K562 (cell line): ENCODE measurements at regions not wholly inside any gene's neighbourhood (a gene's known extent, or its start where the extent isn't known, plus 50 kb on each side); places are given as distances from the start of the nearest gene placed in this dataset.

Experiments
- ATAC-seq: fragments of 200-7000 bp; cut with Tn5 transposase; 3 replicates; pipeline ENCODE4 v1.9.1; 2020; ENCODE audit warnings: moderate library complexity
- BruUV-seq: library from RNA; stranded (reverse); fragments of 400-500 nt; replicated peaks from 2 replicates; lab custom pipeline; 2021; lab: Mats Ljungman, UMichigan
- CTCF ChIA-PET: fragments of 300-600 bp; formaldehyde crosslinking; extraction: SDS; loops from one replicate; lab custom pipeline; 2021; ENCODE audit warnings: low intra/inter-chr PET ratio; lab: Yijun Ruan, JAX
- POLR2A ChIA-PET: fragments of 300-600, 350-650 bp; sonication (Branson Sonifier 250); formaldehyde crosslinking; extraction: SDS; loops from one replicate; lab custom pipeline; 2021; ENCODE audit warnings: antibody characterized with exemption, inconsistent platforms; lab: Yijun Ruan, JAX
- DNase-seq, 4 experiments: peaks; one replicate each; pipeline versions ENCODE4 v3.0.0 to v3.0.0-alpha.2; 2011 to 2018; ENCODE audit warnings: low spot score in 3 of 4, mixed read lengths in 3 of 4; ENCODE audit errors: extremely low read depth in 1 of 4
- FAIRE-seq: peaks from 2 replicates; lab custom pipeline; 2011; peaks lifted over from hg19 to GRCh38; lab: Jason Lieb, UNC
- H2AFZ ChIP-seq: 2 replicates; pipeline ENCODE4 v1.6.0; 2011; ENCODE audit warnings: low read depth, low read length, control low read depth, inconsistent platforms
- H3K27ac ChIP-seq: fragments of 200-600 bp; 3 replicates; pipeline ENCODE4 v1.8.0; 2011; ENCODE audit warnings: low read depth, mild to moderate bottlenecking, control low read depth, inconsistent platforms, low read length, moderate library complexity, mixed read lengths; ENCODE audit errors: extremely low read depth
- H3K27me3 ChIP-seq, 2 experiments: fragments of 300-600 bp in 1 of 2; 2 replicates in 1 of 2; 3 replicates in 1 of 2; pipeline versions ENCODE4 v1.6.0 to v1.8.0; 2011; ENCODE audit warnings: inconsistent platforms in 2 of 2, low read length in 2 of 2, mild to moderate bottlenecking in 1 of 2, mixed read lengths in 1 of 2, moderate library complexity in 1 of 2; ENCODE audit not compliant: control insufficient read depth in 2 of 2, insufficient read depth in 2 of 2
- H3K36me3 ChIP-seq: fragments of 300-600 bp; 3 replicates; pipeline ENCODE4 v1.8.0; 2011; ENCODE audit warnings: mild to moderate bottlenecking, low read length, inconsistent platforms; ENCODE audit not compliant: control insufficient read depth, insufficient read depth
- H3K4me1 ChIP-seq, 2 experiments: fragments of 200-600 bp in 1 of 2; replicated peaks in 1 of 2; 2 replicates in 1 of 2; 3 replicates in 1 of 2; pipeline versions ENCODE4 v1.5.1 to v1.8.0; 2011; ENCODE audit warnings: inconsistent platforms in 2 of 2, low read length in 2 of 2, mild to moderate bottlenecking in 1 of 2, mixed read lengths in 1 of 2, moderate library complexity in 1 of 2; ENCODE audit not compliant: control insufficient read depth in 2 of 2, insufficient read depth in 2 of 2
- H3K4me2 ChIP-seq: 2 replicates; pipeline ENCODE4 v1.6.1; 2011; ENCODE audit warnings: low read length, control low read depth, inconsistent platforms, mixed read lengths; ENCODE audit not compliant: insufficient read depth
- H3K4me3 ChIP-seq: fragments of 200-600 bp; sonication (generic), shearing (Covaris generic); 2 replicates; pipeline ENCODE4 v1.5.1; 2016; ENCODE audit warnings: control low read depth, inconsistent platforms
- H3K79me2 ChIP-seq: fragments of 200-600 bp; 3 replicates; pipeline ENCODE4 v1.8.0; 2011; ENCODE audit warnings: low read length, inconsistent platforms; ENCODE audit not compliant: control insufficient read depth, insufficient read depth
- H3K9ac ChIP-seq, 2 experiments: 2 replicates each; pipeline versions ENCODE4 v1.6.0 to v1.6.1; 2011; ENCODE audit warnings: low read depth in 2 of 2, low read length in 2 of 2, control low read depth in 1 of 2, inconsistent platforms in 1 of 2, mild to moderate bottlenecking in 1 of 2, mixed read lengths in 1 of 2; ENCODE audit not compliant: insufficient read depth in 1 of 2
- H3K9me1 ChIP-seq: one replicate; pipeline ENCODE4 v1.6.0; 2011; ENCODE audit warnings: inconsistent platforms, mild to moderate bottlenecking, low read length, moderate library complexity; ENCODE audit not compliant: control insufficient read depth, insufficient read depth
- H3K9me3 ChIP-seq: replicated peaks from 2 replicates; pipeline ENCODE4 v1.5.1; 2011; ENCODE audit warnings: low read depth, low read length, inconsistent platforms; ENCODE audit not compliant: control insufficient read depth, insufficient read depth
- H4K20me1 ChIP-seq: replicated peaks from 2 replicates; pipeline ENCODE4 v1.6.1; 2011; ENCODE audit warnings: low read length, inconsistent platforms, mixed read lengths; ENCODE audit not compliant: control insufficient read depth, insufficient read depth
- ARID1B ChIP-seq: fragments of 450-650 bp; IDR thresholded peaks from 2 replicates; pipeline ENCODE4 v1.6.1; 2016; ENCODE audit warnings: antibody characterized with exemption, mild to moderate bottlenecking, inconsistent platforms
- EZH2 ChIP-seq: IDR thresholded peaks from 2 replicates; pipeline ENCODE4 v1.6.1; 2012; ENCODE audit warnings: low read depth, mild to moderate bottlenecking, inconsistent platforms, low read length, borderline replicate concordance
- GABPA ChIP-seq: fragments of 200-800 bp; sonication (Bioruptor generic); conservative IDR thresholded peaks from 2 replicates; pipeline ENCODE4 v1.6.1; 2016; ENCODE audit warnings: low read depth, missing genetic modification characterization, missing compliant biosample characterization
- IRF9 ChIP-seq: fragments of 450-650 bp; IDR thresholded peaks from 2 replicates; pipeline ENCODE4 v1.6.1; 2016; ENCODE audit warnings: missing biosample characterization, missing genetic modification characterization
- NKRF ChIP-seq: fragments of 450-650 bp; IDR thresholded peaks from 2 replicates; pipeline ENCODE4 v1.6.1; 2016; ENCODE audit warnings: borderline replicate concordance
- RAD51 ChIP-seq: fragments of 450-650 bp; IDR thresholded peaks from 2 replicates; pipeline ENCODE4 v1.7.1; 2016; ENCODE audit warnings: low read depth, mild to moderate bottlenecking, borderline replicate concordance
- SRSF9 ChIP-seq: fragments of 200-400 bp; formaldehyde crosslinking; IDR thresholded peaks from 2 replicates; pipeline ENCODE4 v1.6.1; 2017; ENCODE audit warnings: low read depth, low read length, borderline replicate concordance
- USF1 ChIP-seq: sonication (generic); formaldehyde crosslinking; IDR thresholded peaks from 2 replicates; pipeline ENCODE4 v1.9.0; 2022; ENCODE audit warnings: mild to moderate bottlenecking, missing genetic modification reagents
- ZBTB17 ChIP-seq: fragments of 450-650 bp; formaldehyde crosslinking; IDR thresholded peaks from 2 replicates; pipeline ENCODE4 v1.4.0; 2020; ENCODE audit warnings: mild to moderate bottlenecking
- ZBTB7A ChIP-seq: IDR thresholded peaks from 2 replicates; pipeline ENCODE4 v1.6.1; 2011; ENCODE audit warnings: low read depth, mild to moderate bottlenecking, low read length, moderate library complexity, borderline replicate concordance; ENCODE audit not compliant: control insufficient read depth
- ZNF184 ChIP-seq: sonication (generic); formaldehyde crosslinking; IDR thresholded peaks from 2 replicates; pipeline ENCODE4 v1.5.0; 2020; ENCODE audit warnings: missing genetic modification reagents
- ZNF384 ChIP-seq: IDR thresholded peaks from 2 replicates; pipeline ENCODE4 v1.6.1; 2012; ENCODE audit warnings: low read depth, low read length, improper control_type of control experiment
- in situ Hi-C: fragments of 300-500 bp; cut with MboI; formaldehyde crosslinking; loops from 4 replicates; pipeline ENCODE4 v1.15.0; 2018; ENCODE audit warnings: inconsistent platforms, mixed read lengths
- intact Hi-C: fragments of 100-400 bp; cut with micrococcal nuclease; formaldehyde crosslinking; loops from 2 replicates; pipeline ENCODE4 v1.14.2; 2022
- TF ChIP-seq, protein P1 (sequence below): fragments of 200-800 bp; sonication (Bioruptor generic); IDR thresholded peaks from 2 replicates; pipeline ENCODE4 v1.6.1; 2017; ENCODE audit warnings: missing genetic modification characterization, missing compliant biosample characterization
- TF ChIP-seq, protein P2 (sequence below), 2 experiments: IDR thresholded peaks; 2 replicates each; pipeline ENCODE4 v1.6.1; 2011; ENCODE audit warnings: borderline replicate concordance in 1 of 2, control low read depth in 1 of 2, low read depth in 1 of 2, low read length in 1 of 2, mild to moderate bottlenecking in 1 of 2, mixed read lengths in 1 of 2, moderate library complexity in 1 of 2; ENCODE audit not compliant: insufficient read depth in 1 of 2, insufficient read length in 1 of 2, poor library complexity in 1 of 2, severe bottlenecking in 1 of 2; ENCODE audit errors: extremely low read depth in 1 of 2

DNA sequence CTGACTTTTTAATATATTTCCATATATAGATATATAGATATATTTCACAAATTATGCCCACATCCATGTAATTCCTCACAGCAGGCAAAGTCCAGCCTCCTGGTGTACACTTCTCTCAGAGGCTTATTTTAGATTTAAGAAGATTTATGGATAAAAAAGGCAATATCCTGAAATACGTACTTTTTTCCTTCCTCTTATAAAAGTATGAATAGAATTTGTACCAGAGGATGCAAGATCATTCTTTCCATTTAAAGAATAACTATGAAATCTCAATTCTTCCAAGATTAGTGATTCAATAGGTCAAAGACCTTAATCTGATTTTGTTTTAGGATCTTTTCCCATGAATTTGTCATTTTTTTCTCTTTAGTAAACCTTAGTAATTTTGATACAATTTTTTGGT, 597.9 kb upstream of the TBL1XR1 start (continued):
- no peak for TF ChIP-seq NKRF
- TF ChIP-seq, protein P1, sequence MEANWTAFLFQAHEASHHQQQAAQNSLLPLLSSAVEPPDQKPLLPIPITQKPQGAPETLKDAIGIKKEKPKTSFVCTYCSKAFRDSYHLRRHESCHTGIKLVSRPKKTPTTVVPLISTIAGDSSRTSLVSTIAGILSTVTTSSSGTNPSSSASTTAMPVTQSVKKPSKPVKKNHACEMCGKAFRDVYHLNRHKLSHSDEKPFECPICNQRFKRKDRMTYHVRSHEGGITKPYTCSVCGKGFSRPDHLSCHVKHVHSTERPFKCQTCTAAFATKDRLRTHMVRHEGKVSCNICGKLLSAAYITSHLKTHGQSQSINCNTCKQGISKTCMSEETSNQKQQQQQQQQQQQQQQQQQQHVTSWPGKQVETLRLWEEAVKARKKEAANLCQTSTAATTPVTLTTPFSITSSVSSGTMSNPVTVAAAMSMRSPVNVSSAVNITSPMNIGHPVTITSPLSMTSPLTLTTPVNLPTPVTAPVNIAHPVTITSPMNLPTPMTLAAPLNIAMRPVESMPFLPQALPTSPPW (CRISPR knock-in tag): no peak
- TF ChIP-seq, all 486 proteins: peak for 0

DNA sequence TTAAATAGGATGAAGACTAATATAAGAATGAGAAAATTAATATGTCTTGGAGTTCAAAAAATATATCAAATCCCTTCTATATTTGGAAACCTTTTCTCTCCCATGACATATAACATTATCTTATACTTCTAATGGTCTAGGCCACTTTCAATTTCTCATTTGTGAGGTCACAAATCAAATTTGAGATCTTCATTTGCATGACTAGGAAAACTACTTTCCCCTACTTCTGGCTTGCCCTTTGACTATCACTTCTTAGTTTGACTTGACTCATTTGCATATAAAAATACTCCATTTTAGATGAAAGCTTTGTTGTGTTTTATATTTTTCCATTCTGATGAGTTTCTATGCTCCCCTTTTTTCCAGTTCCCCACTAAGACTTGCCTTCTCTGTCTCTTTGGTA, 598.6 kb upstream of the TBL1XR1 start:
- H3K4me3 ChIP-seq: no peak overlapping the region
- no peaks in the 10 kb centered on the region for H3K79me2 ChIP-seq
- TF ChIP-seq GABPA (tag) (no peak), IRF9 (no peak), ARID1B (no peak), ZNF384 (no peak), ZNF184 (CRISPR knock-in tag) (no peak), RAD51 (no peak), ZBTB17 (CRISPR knock-in tag) (no peak), SRSF9 (no peak), ZBTB7A (no peak), EZH2 (no peak), USF1 (CRISPR knock-in tag) (no peak)
- TF ChIP-seq, protein P2, sequence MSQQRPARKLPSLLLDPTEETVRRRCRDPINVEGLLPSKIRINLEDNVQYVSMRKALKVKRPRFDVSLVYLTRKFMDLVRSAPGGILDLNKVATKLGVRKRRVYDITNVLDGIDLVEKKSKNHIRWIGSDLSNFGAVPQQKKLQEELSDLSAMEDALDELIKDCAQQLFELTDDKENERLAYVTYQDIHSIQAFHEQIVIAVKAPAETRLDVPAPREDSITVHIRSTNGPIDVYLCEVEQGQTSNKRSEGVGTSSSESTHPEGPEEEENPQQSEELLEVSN (IDR thresholded peaks at IDR 0.05; ENCODE audit: borderline replicate concordance in 1 of 2, extremely low read depth in 1 of 2, insufficient read depth in 1 of 2, insufficient read length in 1 of 2, low read depth in 1 of 2, low read length in 1 of 2, poor library complexity in 1 of 2, severe bottlenecking in 1 of 2): no peak

More for the DNA sequence above, 598.6 kb upstream of the TBL1XR1 start:
- Histone ChIP-seq H3K27me3 (no peaks in the 10 kb centered on the region), H3K4me1 (no peaks in the 10 kb centered on the region), H3K9me1 (no peaks in the 10 kb centered on the region), H4K20me1 (no peaks in the 10 kb centered on the region), H3K4me2 (no peak overlapping the region), H2AFZ (no peak overlapping the region), H3K27ac (no peak overlapping the region), H3K36me3 (no peaks in the 10 kb centered on the region), H3K9ac (no peak overlapping the region), H3K9me3 (no peaks in the 10 kb centered on the region)
- no peak for ATAC-seq
- no TSS peak for BruUV-seq
- POLR2A ChIA-PET: no interaction called here
- intact Hi-C loops: no loop called here
- no peak for DNase-seq
- CTCF ChIA-PET: no interaction called here
- FAIRE-seq: no peak
- in situ Hi-C loops: no loop called here
